ENCODE measurements at regions not wholly inside any gene's neighbourhood (a gene's known extent, or its start where the extent isn't known, plus 50 kb on each side); places are given as distances from the start of the nearest gene placed in this dataset.

DNA sequence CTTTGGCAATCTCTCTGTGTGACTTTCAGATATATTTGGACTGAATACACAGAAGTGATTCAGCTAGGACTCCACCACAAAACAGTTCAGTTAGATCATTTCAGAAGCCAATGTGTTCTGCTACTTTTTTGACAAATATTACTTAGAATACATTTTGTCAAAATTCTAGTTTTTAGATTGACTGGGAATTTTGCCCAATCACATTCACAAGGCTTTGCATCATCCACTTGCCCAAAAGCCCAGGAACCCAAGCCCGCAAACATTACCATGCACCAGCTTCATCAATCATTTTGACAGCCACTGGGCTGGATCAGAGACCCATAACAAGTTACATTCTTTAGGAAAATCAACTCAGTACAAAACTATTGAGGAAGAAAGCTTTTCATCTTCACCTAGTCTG is 256.6 kb upstream of the NDST3 start:
- Mint-ChIP-seq H3K4me3 (no peak overlapping the region), H3K27me3 (no peaks in the 10 kb centered on the region), H3K27ac (no peak overlapping the region), H3K36me3 (no peaks in the 10 kb centered on the region), H3K4me1 (no peaks in the 10 kb centered on the region), H3K9me3 (peaks cover 0 to 7% (median 0%) of the 10 kb centered on the region in 3 donors)

- H3K9me3 Mint-ChIP-seq = peaks cover 2 to 8% (median 3%) of the 10 kb centered on the region in 3 donors
- no peak overlapping the region for H3K27ac Mint-ChIP-seq
- no peaks in the 10 kb centered on the region for H3K36me3 Mint-ChIP-seq
- no peak overlapping the region for H3K4me3 Mint-ChIP-seq
- no peaks in the 10 kb centered on the region for H3K4me1 Mint-ChIP-seq
- H3K27me3 Mint-ChIP-seq = no peaks in the 10 kb centered on the region
Observed at GRCh38 chr4:117783716-117784115, 250.6 kb upstream of the NDST3 start.

- no peak overlapping the region for H3K27ac Mint-ChIP-seq
- H3K36me3 Mint-ChIP-seq = no peaks in the 10 kb centered on the region
- H3K4me1 Mint-ChIP-seq = no peaks in the 10 kb centered on the region
- no peak overlapping the region for H3K4me3 Mint-ChIP-seq
- H3K27me3 Mint-ChIP-seq = no peaks in the 10 kb centered on the region
- peaks cover 2 to 8% (median 3%) of the 10 kb centered on the region in 3 donors for H3K9me3 Mint-ChIP-seq
Observed at GRCh38 chr4:117784266-117784665, 250.0 kb upstream of the NDST3 start.

GRCh38 chr4:117786566-117786965 is 247.7 kb upstream of the NDST3 start:
- H3K9me3 Mint-ChIP-seq = peaks cover 2 to 7% (median 4%) of the 10 kb centered on the region in 3 donors
- H3K4me3 Mint-ChIP-seq = no peak overlapping the region
- no peaks in the 10 kb centered on the region for H3K4me1 Mint-ChIP-seq
- no peaks in the 10 kb centered on the region for H3K36me3 Mint-ChIP-seq
- no peak overlapping the region for H3K27ac Mint-ChIP-seq
- H3K27me3 Mint-ChIP-seq = no peaks in the 10 kb centered on the region

GRCh38 chr4:117793845-117794480 is 240.3 kb upstream of the NDST3 start:
- H3K4me1 Mint-ChIP-seq = no peaks in the 10 kb centered on the region
- H3K4me3 Mint-ChIP-seq = no peak overlapping the region

DNA sequence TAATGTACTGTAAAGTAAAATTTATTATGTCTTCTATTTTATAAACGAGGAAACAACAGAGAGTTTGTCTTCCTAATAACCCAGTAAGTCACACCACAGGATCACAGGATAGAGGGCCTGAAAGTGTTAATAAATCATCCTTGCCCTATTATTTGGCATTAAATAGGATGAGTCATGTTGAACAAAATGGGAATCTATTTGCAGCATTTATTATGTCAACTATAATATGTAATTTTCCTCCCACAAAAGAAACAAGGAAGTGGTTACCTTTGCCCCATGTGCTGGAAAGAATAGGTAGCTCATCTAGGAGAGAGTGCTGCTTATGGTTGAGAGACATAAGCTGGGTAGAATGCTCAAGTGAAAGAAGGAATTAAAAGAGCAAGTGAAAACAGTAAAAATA is 237.6 kb upstream of the NDST3 start:
- Mint-ChIP-seq H3K27me3 (no peaks in the 10 kb centered on the region), H3K4me1 (no peaks in the 10 kb centered on the region)

More at GRCh38 chr4:117793845-117794480, 240.3 kb upstream of the NDST3 start:
- H3K9me3 Mint-ChIP-seq = peaks cover 0 to 4% (median 2%) of the 10 kb centered on the region in 3 donors
- no peaks in the 10 kb centered on the region for H3K27me3 Mint-ChIP-seq
- no peak overlapping the region for H3K27ac Mint-ChIP-seq
- no peaks in the 10 kb centered on the region for H3K36me3 Mint-ChIP-seq

GRCh38 chr4:117800636-117801035 is 233.7 kb upstream of the NDST3 start:
- Mint-ChIP-seq H3K9me3 (peaks cover 0 to 2% (median 2%) of the 10 kb centered on the region in 3 donors), H3K4me1 (no peaks in the 10 kb centered on the region), H3K4me3 (no peak overlapping the region), H3K27me3 (no peaks in the 10 kb centered on the region), H3K36me3 (no peaks in the 10 kb centered on the region), H3K27ac (no peak overlapping the region)

More for the DNA sequence above, 237.6 kb upstream of the NDST3 start:
- H3K4me3 Mint-ChIP-seq = no peak overlapping the region
- no peaks in the 10 kb centered on the region for H3K36me3 Mint-ChIP-seq
- peaks cover 0 to 2% (median 0%) of the 10 kb centered on the region in 3 donors for H3K9me3 Mint-ChIP-seq
- no peak overlapping the region for H3K27ac Mint-ChIP-seq

- H3K4me1 Mint-ChIP-seq = no peaks in the 10 kb centered on the region
- H3K27ac Mint-ChIP-seq = no peak overlapping the region
- no peaks in the 10 kb centered on the region for H3K27me3 Mint-ChIP-seq
- no peaks in the 10 kb centered on the region for H3K36me3 Mint-ChIP-seq
- H3K9me3 Mint-ChIP-seq = peaks cover 0 to 4% (median 1%) of the 10 kb centered on the region in 3 donors
- no peak overlapping the region for H3K4me3 Mint-ChIP-seq
Observed at GRCh38 chr4:117801756-117802155, 232.5 kb upstream of the NDST3 start.

GRCh38 chr4:117811731-117812130 is 222.6 kb upstream of the NDST3 start:
- no peaks in the 10 kb centered on the region for H3K27me3 Mint-ChIP-seq

DNA sequence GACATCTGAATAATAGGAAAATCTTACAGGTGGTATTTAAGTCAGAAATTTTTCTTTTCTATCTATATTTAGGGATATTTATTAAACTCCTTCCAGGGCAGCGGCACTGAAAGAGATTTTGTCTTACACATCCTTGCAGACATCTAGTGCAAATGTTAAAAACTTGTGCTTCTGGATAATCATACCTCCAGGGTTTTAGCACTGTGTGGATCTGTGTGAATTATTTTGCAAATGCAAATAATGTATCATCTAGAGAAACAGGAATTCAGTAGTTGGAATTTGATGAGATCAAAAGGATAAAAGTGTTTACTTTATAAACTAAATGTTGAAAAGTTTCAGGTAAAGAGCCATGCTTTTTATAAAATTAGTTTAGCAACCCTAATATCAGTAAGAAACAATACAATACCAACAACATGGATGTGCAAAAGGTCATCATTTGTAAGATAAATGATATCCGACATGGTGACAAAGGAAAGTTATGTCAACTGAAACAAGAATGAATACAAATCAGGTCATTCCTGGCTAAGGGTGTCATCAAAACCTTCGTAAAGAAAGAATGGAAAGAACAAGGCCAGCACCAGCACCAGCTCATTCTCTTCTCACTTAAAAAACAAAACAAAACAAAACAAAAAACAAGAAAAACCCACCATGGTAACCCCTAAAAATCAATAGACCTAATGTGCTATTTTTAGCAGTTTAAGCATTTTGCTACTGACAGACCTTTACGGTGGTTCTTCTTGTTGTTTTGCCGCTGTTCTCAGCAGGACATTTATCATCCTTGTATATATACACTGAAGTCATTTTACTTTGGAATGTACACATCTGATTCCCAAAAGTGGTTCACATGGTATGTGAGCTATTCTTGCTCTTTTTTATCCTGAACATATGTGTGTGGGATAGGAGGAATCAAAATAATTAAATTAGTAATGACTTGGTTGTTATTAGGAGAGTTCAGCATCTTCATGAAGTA is 219.7 kb upstream of the NDST3 start:
- no peaks in the 10 kb centered on the region for H3K27me3 Mint-ChIP-seq
- peaks cover 0 to 2% (median 0%) of the 10 kb centered on the region in 3 donors for H3K9me3 Mint-ChIP-seq
- H3K4me1 Mint-ChIP-seq = no peaks in the 10 kb centered on the region
- no peaks in the 10 kb centered on the region for H3K36me3 Mint-ChIP-seq
- H3K4me3 Mint-ChIP-seq = no peak overlapping the region
- no peak overlapping the region for H3K27ac Mint-ChIP-seq

More at GRCh38 chr4:117811731-117812130, 222.6 kb upstream of the NDST3 start:
- no peaks in the 10 kb centered on the region for H3K4me1 Mint-ChIP-seq
- no peaks in the 10 kb centered on the region for H3K36me3 Mint-ChIP-seq
- H3K4me3 Mint-ChIP-seq = no peak overlapping the region
- H3K9me3 Mint-ChIP-seq = peaks cover 0 to 3% (median 2%) of the 10 kb centered on the region in 3 donors
- no peak overlapping the region for H3K27ac Mint-ChIP-seq

GRCh38 chr4:117817301-117817700 is 217.0 kb upstream of the NDST3 start:
- no peaks in the 10 kb centered on the region for H3K27me3 Mint-ChIP-seq
- no peaks in the 10 kb centered on the region for H3K4me1 Mint-ChIP-seq
- H3K4me3 Mint-ChIP-seq = no peak overlapping the region
- H3K36me3 Mint-ChIP-seq = no peaks in the 10 kb centered on the region
- H3K27ac Mint-ChIP-seq = no peak overlapping the region
- H3K9me3 Mint-ChIP-seq = no peaks in the 10 kb centered on the region

GRCh38 chr4:117821834-117822233 is 212.5 kb upstream of the NDST3 start:
- no peak overlapping the region for H3K27ac Mint-ChIP-seq
- no peaks in the 10 kb centered on the region for H3K27me3 Mint-ChIP-seq
- no peaks in the 10 kb centered on the region for H3K36me3 Mint-ChIP-seq
- no peaks in the 10 kb centered on the region for H3K4me1 Mint-ChIP-seq
- no peak overlapping the region for H3K4me3 Mint-ChIP-seq
- H3K9me3 Mint-ChIP-seq = peaks cover 0 to 1% (median 0%) of the 10 kb centered on the region in 3 donors

DNA sequence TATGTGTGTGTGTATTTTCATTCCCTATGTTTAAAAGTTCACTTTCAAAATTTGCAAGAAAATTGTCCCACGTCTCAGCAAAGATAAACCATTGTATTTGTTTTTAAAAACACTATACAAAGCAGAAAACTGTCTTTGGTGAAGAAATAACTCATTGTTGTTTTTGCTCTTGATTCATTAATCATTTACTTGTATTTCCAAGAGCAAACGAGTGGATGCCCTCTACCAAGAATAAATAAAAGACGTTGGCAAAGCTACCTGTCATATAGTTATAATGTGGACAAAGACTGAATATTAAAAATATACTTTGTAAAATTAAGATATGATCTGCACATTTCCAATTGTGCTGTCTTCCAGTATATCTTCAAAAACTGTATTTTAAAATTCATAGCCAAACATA is 210.9 kb upstream of the NDST3 start:
- H3K9me3 Mint-ChIP-seq = peaks cover 0 to 1% (median 0%) of the 10 kb centered on the region in 3 donors
- no peaks in the 10 kb centered on the region for H3K27me3 Mint-ChIP-seq
- no peaks in the 10 kb centered on the region for H3K36me3 Mint-ChIP-seq
- H3K27ac Mint-ChIP-seq = no peak overlapping the region
- H3K4me1 Mint-ChIP-seq = no peaks in the 10 kb centered on the region
- H3K4me3 Mint-ChIP-seq = no peak overlapping the region

GRCh38 chr4:117825600-117825999 is 208.7 kb upstream of the NDST3 start:
- H3K27me3 Mint-ChIP-seq = no peaks in the 10 kb centered on the region
- H3K4me3 Mint-ChIP-seq = no peak overlapping the region
- no peak overlapping the region for H3K27ac Mint-ChIP-seq
- no peaks in the 10 kb centered on the region for H3K36me3 Mint-ChIP-seq
- no peaks in the 10 kb centered on the region for H3K4me1 Mint-ChIP-seq
- H3K9me3 Mint-ChIP-seq = peaks cover 1 to 3% (median 2%) of the 10 kb centered on the region in 3 donors

DNA sequence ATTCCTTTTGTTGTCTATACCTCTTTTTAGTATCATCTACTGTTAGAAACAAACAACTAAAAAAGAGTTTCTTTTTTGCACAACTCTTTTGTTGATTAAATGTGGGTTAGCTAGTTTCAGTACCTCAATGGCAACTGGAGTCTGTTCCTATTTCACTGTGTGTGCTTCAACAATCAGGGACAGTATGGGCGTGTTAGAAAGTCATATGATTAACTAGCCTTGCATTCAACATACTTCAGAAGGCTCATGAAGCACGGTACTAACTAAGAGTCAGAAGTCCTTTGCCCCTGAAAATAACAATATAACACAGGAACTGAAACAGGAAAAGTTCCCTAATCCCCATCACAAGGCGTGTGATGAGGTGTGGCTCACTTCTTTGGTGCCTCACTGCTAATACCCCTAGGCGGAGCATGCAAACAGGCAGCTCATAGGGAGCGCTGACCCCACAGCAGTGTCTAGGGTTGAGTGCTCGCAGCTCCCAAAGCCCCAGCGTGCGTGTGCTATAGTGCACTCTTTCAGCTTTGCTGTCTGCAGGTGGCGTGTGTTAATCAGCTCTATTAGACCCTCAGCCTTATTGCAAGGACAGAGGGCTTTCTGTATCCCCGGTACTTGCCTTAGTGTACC is 203.1 kb upstream of the NDST3 start:
- no peak overlapping the region for H3K4me3 Mint-ChIP-seq
- no peaks in the 10 kb centered on the region for H3K4me1 Mint-ChIP-seq
- H3K27ac Mint-ChIP-seq = no peak overlapping the region

More for the DNA sequence above, 203.1 kb upstream of the NDST3 start:
- H3K9me3 Mint-ChIP-seq = peaks cover 2 to 4% (median 3%) of the 10 kb centered on the region in 3 donors
- H3K36me3 Mint-ChIP-seq = no peaks in the 10 kb centered on the region
- H3K27me3 Mint-ChIP-seq = no peaks in the 10 kb centered on the region

Measured in IgD-negative memory B cell (primary cell).